ENCODE measurements at regions not wholly inside any gene's neighbourhood (a gene's known extent, or its start where the extent isn't known, plus 50 kb on each side); places are given as distances from the start of the nearest gene placed in this dataset.

DNA sequence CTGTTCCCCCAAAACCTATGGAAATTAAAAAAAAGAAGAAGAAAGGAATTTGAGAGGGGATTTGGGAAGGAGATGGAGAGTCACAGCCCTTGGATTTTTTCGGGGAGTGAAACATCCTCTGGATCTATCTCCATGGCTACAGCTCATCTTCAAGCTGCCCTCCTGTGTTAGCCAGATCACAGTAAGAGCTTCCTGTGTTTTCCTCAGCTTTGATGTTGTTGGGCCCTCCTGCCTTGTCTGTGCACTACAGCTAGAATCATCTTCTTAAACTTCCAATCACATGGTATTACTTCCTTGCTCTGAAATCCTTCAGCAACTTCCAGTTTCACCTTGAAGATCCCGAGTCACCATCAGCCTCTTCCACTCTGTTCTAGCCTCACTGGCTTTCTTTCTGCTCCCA is 207.8 kb upstream of the ZFP64 start:
- TF ChIP-seq DPF2 (CRISPR knock-in tag; IDR thresholded peaks at IDR 0.05; ENCODE audit: borderline replicate concordance, low read depth): no peak
- no peak for TF ChIP-seq SRSF9 (IDR thresholded peaks at IDR 0.05; ENCODE audit: borderline replicate concordance, insufficient read depth, low read depth, low read length, poor library complexity, severe bottlenecking)
- TF ChIP-seq GTF3A (CRISPR knock-in tag; conservative IDR thresholded peaks at IDR 0.05): no peak
- TF ChIP-seq, protein P1, sequence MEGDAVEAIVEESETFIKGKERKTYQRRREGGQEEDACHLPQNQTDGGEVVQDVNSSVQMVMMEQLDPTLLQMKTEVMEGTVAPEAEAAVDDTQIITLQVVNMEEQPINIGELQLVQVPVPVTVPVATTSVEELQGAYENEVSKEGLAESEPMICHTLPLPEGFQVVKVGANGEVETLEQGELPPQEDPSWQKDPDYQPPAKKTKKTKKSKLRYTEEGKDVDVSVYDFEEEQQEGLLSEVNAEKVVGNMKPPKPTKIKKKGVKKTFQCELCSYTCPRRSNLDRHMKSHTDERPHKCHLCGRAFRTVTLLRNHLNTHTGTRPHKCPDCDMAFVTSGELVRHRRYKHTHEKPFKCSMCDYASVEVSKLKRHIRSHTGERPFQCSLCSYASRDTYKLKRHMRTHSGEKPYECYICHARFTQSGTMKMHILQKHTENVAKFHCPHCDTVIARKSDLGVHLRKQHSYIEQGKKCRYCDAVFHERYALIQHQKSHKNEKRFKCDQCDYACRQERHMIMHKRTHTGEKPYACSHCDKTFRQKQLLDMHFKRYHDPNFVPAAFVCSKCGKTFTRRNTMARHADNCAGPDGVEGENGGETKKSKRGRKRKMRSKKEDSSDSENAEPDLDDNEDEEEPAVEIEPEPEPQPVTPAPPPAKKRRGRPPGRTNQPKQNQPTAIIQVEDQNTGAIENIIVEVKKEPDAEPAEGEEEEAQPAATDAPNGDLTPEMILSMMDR (CRISPR knock-in tag; IDR thresholded peaks at IDR 0.05): no peak
- TF ChIP-seq BRCA1 (CRISPR knock-in tag; IDR thresholded peaks at IDR 0.05): no peak
- TF ChIP-seq, protein P2, sequence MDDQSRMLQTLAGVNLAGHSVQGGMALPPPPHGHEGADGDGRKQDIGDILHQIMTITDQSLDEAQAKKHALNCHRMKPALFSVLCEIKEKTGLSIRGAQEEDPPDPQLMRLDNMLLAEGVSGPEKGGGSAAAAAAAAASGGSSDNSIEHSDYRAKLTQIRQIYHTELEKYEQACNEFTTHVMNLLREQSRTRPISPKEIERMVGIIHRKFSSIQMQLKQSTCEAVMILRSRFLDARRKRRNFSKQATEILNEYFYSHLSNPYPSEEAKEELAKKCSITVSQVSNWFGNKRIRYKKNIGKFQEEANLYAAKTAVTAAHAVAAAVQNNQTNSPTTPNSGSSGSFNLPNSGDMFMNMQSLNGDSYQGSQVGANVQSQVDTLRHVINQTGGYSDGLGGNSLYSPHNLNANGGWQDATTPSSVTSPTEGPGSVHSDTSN (CRISPR knock-in tag; IDR thresholded peaks at IDR 0.05; ENCODE audit: borderline replicate concordance): no peak
- TF ChIP-seq, protein P3, sequence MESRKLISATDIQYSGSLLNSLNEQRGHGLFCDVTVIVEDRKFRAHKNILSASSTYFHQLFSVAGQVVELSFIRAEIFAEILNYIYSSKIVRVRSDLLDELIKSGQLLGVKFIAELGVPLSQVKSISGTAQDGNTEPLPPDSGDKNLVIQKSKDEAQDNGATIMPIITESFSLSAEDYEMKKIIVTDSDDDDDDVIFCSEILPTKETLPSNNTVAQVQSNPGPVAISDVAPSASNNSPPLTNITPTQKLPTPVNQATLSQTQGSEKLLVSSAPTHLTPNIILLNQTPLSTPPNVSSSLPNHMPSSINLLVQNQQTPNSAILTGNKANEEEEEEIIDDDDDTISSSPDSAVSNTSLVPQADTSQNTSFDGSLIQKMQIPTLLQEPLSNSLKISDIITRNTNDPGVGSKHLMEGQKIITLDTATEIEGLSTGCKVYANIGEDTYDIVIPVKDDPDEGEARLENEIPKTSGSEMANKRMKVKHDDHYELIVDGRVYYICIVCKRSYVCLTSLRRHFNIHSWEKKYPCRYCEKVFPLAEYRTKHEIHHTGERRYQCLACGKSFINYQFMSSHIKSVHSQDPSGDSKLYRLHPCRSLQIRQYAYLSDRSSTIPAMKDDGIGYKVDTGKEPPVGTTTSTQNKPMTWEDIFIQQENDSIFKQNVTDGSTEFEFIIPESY (CRISPR knock-in tag; IDR thresholded peaks at IDR 0.05): no peak
- no peak for TF ChIP-seq SMC3 (IDR thresholded peaks at IDR 0.05; ENCODE audit: low read length)
- TF ChIP-seq CBFB (CRISPR knock-in tag; IDR thresholded peaks at IDR 0.05): no peak
- TF ChIP-seq, protein P4, sequence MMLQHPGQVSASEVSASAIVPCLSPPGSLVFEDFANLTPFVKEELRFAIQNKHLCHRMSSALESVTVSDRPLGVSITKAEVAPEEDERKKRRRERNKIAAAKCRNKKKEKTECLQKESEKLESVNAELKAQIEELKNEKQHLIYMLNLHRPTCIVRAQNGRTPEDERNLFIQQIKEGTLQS (CRISPR knock-in tag; IDR thresholded peaks at IDR 0.05): no peak
- no peak for TF ChIP-seq CENPT (CRISPR knock-in tag; IDR thresholded peaks at IDR 0.05; ENCODE audit: low read depth)
- TF ChIP-seq, protein P5, sequence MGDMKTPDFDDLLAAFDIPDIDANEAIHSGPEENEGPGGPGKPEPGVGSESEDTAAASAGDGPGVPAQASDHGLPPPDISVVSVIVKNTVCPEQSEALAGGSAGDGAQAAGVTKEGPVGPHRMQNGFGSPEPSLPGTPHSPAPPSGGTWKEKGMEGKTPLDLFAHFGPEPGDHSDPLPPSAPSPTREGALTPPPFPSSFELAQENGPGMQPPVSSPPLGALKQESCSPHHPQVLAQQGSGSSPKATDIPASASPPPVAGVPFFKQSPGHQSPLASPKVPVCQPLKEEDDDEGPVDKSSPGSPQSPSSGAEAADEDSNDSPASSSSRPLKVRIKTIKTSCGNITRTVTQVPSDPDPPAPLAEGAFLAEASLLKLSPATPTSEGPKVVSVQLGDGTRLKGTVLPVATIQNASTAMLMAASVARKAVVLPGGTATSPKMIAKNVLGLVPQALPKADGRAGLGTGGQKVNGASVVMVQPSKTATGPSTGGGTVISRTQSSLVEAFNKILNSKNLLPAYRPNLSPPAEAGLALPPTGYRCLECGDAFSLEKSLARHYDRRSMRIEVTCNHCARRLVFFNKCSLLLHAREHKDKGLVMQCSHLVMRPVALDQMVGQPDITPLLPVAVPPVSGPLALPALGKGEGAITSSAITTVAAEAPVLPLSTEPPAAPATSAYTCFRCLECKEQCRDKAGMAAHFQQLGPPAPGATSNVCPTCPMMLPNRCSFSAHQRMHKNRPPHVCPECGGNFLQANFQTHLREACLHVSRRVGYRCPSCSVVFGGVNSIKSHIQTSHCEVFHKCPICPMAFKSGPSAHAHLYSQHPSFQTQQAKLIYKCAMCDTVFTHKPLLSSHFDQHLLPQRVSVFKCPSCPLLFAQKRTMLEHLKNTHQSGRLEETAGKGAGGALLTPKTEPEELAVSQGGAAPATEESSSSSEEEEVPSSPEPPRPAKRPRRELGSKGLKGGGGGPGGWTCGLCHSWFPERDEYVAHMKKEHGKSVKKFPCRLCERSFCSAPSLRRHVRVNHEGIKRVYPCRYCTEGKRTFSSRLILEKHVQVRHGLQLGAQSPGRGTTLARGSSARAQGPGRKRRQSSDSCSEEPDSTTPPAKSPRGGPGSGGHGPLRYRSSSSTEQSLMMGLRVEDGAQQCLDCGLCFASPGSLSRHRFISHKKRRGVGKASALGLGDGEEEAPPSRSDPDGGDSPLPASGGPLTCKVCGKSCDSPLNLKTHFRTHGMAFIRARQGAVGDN (CRISPR knock-in tag; IDR thresholded peaks at IDR 0.05): no peak
